ENCODE measurements at regions not wholly inside any gene's neighbourhood (a gene's known extent, or its start where the extent isn't known, plus 50 kb on each side); places are given as distances from the start of the nearest gene placed in this dataset.

- DNase-seq (ENCODE audit: low read depth, low spot score) (no peak), FAIRE-seq (no peak)
- Histone ChIP-seq H4K20me1 (replicated peaks; ENCODE audit: control insufficient read depth, extremely low read depth, insufficient read depth, low read length) (no peaks in the 10 kb centered on the region), H2AFZ (ENCODE audit: low read depth, low read length) (no peak overlapping the region), H3K9ac (replicated peaks; ENCODE audit: extremely low read depth, insufficient read depth, low read length) (no peak overlapping the region), H3K27ac (ENCODE audit: insufficient read depth, low read depth, low read length) (no peak overlapping the region), H3K9me1 (replicated peaks; ENCODE audit: control insufficient read depth, extremely low read depth, insufficient read depth, low read length) (no peaks in the 10 kb centered on the region), H3K9me3 (replicated peaks; ENCODE audit: control insufficient read depth, insufficient read depth, low read length) (no peaks in the 10 kb centered on the region), H3K4me2 (ENCODE audit: insufficient read depth, low read length) (no peak overlapping the region), H3K4me1 (ENCODE audit: control insufficient read depth, extremely low read depth, insufficient read depth, low read length) (no peaks in the 10 kb centered on the region), H3K79me2 (ENCODE audit: control insufficient read depth, insufficient read depth, low read length) (no peaks in the 10 kb centered on the region), H3K27me3 (ENCODE audit: control insufficient read depth in 2 of 2, insufficient read depth in 2 of 2, low read length in 2 of 2) (no peaks in the 10 kb centered on the region), H3K36me3 (ENCODE audit: control insufficient read depth in 2 of 2, extremely low read depth in 1 of 2, insufficient read depth in 2 of 2, low read length in 2 of 2) (no peaks in the 10 kb centered on the region), H3K4me3 (replicated peaks in 1 of 3; ENCODE audit: insufficient read depth in 1 of 3, low read depth in 1 of 3, low read length in 3 of 3) (no peak overlapping the region)
- TF ChIP-seq POLR2A (IDR thresholded peaks at IDR 0.05; ENCODE audit: low read depth, low read length) = no peak
- TF ChIP-seq FOS (IDR thresholded peaks at IDR 0.05; ENCODE audit: borderline replicate concordance, insufficient read depth, low read length) = no peak
- TF ChIP-seq, protein P1, sequence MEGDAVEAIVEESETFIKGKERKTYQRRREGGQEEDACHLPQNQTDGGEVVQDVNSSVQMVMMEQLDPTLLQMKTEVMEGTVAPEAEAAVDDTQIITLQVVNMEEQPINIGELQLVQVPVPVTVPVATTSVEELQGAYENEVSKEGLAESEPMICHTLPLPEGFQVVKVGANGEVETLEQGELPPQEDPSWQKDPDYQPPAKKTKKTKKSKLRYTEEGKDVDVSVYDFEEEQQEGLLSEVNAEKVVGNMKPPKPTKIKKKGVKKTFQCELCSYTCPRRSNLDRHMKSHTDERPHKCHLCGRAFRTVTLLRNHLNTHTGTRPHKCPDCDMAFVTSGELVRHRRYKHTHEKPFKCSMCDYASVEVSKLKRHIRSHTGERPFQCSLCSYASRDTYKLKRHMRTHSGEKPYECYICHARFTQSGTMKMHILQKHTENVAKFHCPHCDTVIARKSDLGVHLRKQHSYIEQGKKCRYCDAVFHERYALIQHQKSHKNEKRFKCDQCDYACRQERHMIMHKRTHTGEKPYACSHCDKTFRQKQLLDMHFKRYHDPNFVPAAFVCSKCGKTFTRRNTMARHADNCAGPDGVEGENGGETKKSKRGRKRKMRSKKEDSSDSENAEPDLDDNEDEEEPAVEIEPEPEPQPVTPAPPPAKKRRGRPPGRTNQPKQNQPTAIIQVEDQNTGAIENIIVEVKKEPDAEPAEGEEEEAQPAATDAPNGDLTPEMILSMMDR (IDR thresholded peaks at IDR 0.05; ENCODE audit: extremely low read depth in 1 of 2, insufficient read depth in 1 of 2, low read depth in 1 of 2, low read length in 2 of 2) = no peak
- TF ChIP-seq JUN (IDR thresholded peaks at IDR 0.05; ENCODE audit: borderline replicate concordance, insufficient read depth, insufficient read length, low read depth) = no peak
- TF ChIP-seq POLR2AphosphoS5 (IDR thresholded peaks at IDR 0.05; ENCODE audit: insufficient read depth, low read depth, low read length) = no peak
- no peak for TF ChIP-seq MAX (IDR thresholded peaks at IDR 0.05; ENCODE audit: insufficient read depth, insufficient read length)
- TF ChIP-seq MYC (IDR thresholded peaks at IDR 0.05; ENCODE audit: low read depth, low read length) = no peak
- TF ChIP-seq GATA2 (IDR thresholded peaks at IDR 0.05; ENCODE audit: insufficient read depth, insufficient read length, low read depth, low read length) = no peak
- no peak for TF ChIP-seq EZH2 (IDR thresholded peaks at IDR 0.05; ENCODE audit: borderline replicate concordance, low read depth, low read length, severe bottlenecking)
- BruUV-seq (replicated peaks) = no TSS peak
- dilution Hi-C loops (cut with MboI; ENCODE audit: extremely low pct_ligation_motif_present, low sequenced_read_pairs) = no loop called here
- ChIA-PET POLR2A (no interaction called here), CTCF (interaction anchor here (1.1 to 1.8 kb wide), 4 partner anchors 10 to 105 kb away, joined by 3 to 5 read pairs (median 4); no protein-coding TSS in a partner anchor)
- intact Hi-C loops (cut with micrococcal nuclease) = no loop called here
Measured at GRCh38 chr7:115574681-115575291, 455.8 kb downstream of the TFEC start.

Measured in endothelial cell of umbilical vein (primary cell).